Stimulated activated CD4-positive, alpha-beta T cell treated with anti-CD3 and anti-CD28 coated beads, Interleukin-15, amount 100 ng/mL, for 48 hours (primary cell): ENCODE measurements at regions not wholly inside any gene's neighbourhood (a gene's known extent, or its start where the extent isn't known, plus 50 kb on each side); places are given as distances from the start of the nearest gene placed in this dataset.

Source experiments
- DNase-seq, 2 donors: peaks; one replicate each; pipeline ENCODE4 v3.0.0-alpha.2; 2020; ENCODE audit warnings: low read depth in 2 of 2

GRCh38 chr12:5195691-5196090, 152.0 kb downstream of the KCNA5 start:
- DNase-seq = no peak

- DNase-seq = no peak
Observed at GRCh38 chr12:5197131-5197530, 153.5 kb downstream of the KCNA5 start.

GRCh38 chr12:5197656-5198055, 154.0 kb downstream of the KCNA5 start:
- DNase-seq = no peak

GRCh38 chr12:5200278-5201087, 156.8 kb downstream of the KCNA5 start:
- peak in 1 of 2 donors; percentile 23 for DNase-seq

- DNase-seq = no peak
Observed at GRCh38 chr12:5201554-5202218, 158.0 kb downstream of the KCNA5 start.

- no peak for DNase-seq
Observed at GRCh38 chr12:5203274-5203673, 159.6 kb downstream of the KCNA5 start.

GRCh38 chr12:5203720-5204119, 160.0 kb downstream of the KCNA5 start:
- no peak for DNase-seq

- DNase-seq = no peak
Observed at GRCh38 chr12:5204271-5204670, 160.6 kb downstream of the KCNA5 start.

- no peak for DNase-seq
Observed at GRCh38 chr12:5204831-5205230, 161.2 kb downstream of the KCNA5 start.

GRCh38 chr12:5206401-5207175, 162.9 kb downstream of the KCNA5 start:
- DNase-seq = no peak

- no peak for DNase-seq
Observed at GRCh38 chr12:5210179-5210922, 166.7 kb downstream of the KCNA5 start.

- DNase-seq = no peak
Observed at GRCh38 chr12:5210923-5211290, 167.2 kb downstream of the KCNA5 start.

- DNase-seq = no peak
Observed at GRCh38 chr12:5213336-5213735, 169.7 kb downstream of the KCNA5 start.

- no peak for DNase-seq
Observed at GRCh38 chr12:5213990-5214389, 170.3 kb downstream of the KCNA5 start.

- no peak for DNase-seq
Observed at GRCh38 chr12:5217936-5218335, 174.3 kb downstream of the KCNA5 start.

GRCh38 chr12:5220099-5220498, 176.4 kb downstream of the KCNA5 start:
- no peak for DNase-seq

- DNase-seq = peak in 1 of 2 donors; percentile 8
Observed at GRCh38 chr12:5220835-5221234, 177.2 kb downstream of the KCNA5 start.

- no peak for DNase-seq
Observed at GRCh38 chr12:5222011-5222461, 178.4 kb downstream of the KCNA5 start.

GRCh38 chr12:5222729-5223128, 179.1 kb downstream of the KCNA5 start:
- no peak for DNase-seq

- DNase-seq = no peak
Observed at GRCh38 chr12:5223881-5224280, 180.2 kb downstream of the KCNA5 start.

GRCh38 chr12:5226581-5226980, 182.9 kb downstream of the KCNA5 start:
- DNase-seq = no peak
